GM23338 (cell line): ENCODE measurements at regions not wholly inside any gene's neighbourhood (a gene's known extent, or its start where the extent isn't known, plus 50 kb on each side); places are given as distances from the start of the nearest gene placed in this dataset.

Experiments
- CREB1 ChIP-seq: fragments of 250-450 bp; sonication (Bioruptor Pico); IDR thresholded peaks from 2 replicates; pipeline ENCODE4 v1.5.0; 2020; ENCODE audit warnings: low read depth, mild to moderate bottlenecking, moderate library complexity
- TF ChIP-seq, protein P1 (sequence below), 2 experiments: fragments of 200-600 bp in 1 of 2; sonication (generic) in 1 of 2; conservative IDR thresholded peaks; 2 replicates each; pipeline versions ENCODE4 v1.5.1 to v1.6.1; 2016 to 2017; ENCODE audit warnings: antibody characterized with exemption in 2 of 2, low read depth in 2 of 2, mild to moderate bottlenecking in 2 of 2, moderate library complexity in 1 of 2

GRCh38 chr6:103719545-103719944 lies 1140.2 kb downstream of the HACE1 start:
- TF ChIP-seq, protein P1, sequence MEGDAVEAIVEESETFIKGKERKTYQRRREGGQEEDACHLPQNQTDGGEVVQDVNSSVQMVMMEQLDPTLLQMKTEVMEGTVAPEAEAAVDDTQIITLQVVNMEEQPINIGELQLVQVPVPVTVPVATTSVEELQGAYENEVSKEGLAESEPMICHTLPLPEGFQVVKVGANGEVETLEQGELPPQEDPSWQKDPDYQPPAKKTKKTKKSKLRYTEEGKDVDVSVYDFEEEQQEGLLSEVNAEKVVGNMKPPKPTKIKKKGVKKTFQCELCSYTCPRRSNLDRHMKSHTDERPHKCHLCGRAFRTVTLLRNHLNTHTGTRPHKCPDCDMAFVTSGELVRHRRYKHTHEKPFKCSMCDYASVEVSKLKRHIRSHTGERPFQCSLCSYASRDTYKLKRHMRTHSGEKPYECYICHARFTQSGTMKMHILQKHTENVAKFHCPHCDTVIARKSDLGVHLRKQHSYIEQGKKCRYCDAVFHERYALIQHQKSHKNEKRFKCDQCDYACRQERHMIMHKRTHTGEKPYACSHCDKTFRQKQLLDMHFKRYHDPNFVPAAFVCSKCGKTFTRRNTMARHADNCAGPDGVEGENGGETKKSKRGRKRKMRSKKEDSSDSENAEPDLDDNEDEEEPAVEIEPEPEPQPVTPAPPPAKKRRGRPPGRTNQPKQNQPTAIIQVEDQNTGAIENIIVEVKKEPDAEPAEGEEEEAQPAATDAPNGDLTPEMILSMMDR (conservative IDR thresholded peaks at IDR 0.05; ENCODE audit: low read depth in 2 of 2) = no peak
- no peak for TF ChIP-seq CREB1 (CRISPR knock-in tag)
